Activated T-cell treated with anti-CD3 and anti-CD28 coated beads, Interleukin-2, amount 50 U/mL, for 48 hours (primary cell): ENCODE measurements at regions not wholly inside any gene's neighbourhood (a gene's known extent, or its start where the extent isn't known, plus 50 kb on each side); places are given as distances from the start of the nearest gene placed in this dataset.

Experiments
- DNase-seq, 2 experiments: peaks; one replicate each; pipeline ENCODE4 v3.0.0-alpha.2; 2020

DNA sequence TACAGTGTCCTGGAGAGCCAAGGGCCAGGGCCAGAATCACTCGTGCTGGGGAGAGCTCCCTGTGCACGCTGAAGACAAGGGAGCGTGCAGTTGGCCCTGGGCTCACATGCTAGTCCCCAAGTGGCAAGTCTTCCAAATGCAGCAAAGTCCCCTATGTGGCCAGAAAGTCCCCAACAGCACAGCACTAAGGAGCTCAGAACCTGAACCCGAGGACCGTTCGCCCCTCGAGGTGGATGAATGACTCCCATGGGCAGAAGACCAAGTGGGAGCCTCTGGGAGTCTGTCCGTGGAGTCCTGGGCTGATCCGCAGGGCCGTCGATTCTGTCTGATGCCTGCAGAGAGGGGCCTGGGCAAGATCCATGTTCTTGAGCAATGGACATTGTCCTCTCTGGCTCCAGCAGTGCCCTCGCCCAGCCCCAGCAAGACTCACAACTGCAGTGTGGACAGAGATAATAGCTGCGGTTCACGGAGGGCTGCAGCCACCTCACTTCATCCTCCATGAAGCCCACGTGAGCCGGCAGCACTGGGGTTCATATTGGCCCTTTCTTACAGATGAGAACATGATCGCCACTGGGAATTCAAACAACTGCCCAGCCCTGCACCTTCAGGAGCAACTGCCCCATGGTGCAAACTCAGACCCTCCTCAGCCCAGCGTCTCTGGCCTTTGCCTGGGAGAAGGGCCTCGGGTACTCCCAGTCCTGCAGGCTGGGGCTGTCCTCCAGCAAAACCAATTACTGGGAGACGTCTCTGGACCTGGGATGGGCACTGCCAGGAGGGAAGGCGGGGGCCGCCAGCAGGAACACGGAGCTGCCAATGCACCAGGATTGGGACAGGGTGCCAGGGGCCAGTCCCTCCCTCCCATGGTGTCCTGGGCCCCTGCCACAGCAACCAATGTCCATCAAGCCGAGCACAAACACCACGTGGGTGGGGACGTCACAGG lies 243.7 kb downstream of the NPHP4 start:
- no peak for DNase-seq

DNA sequence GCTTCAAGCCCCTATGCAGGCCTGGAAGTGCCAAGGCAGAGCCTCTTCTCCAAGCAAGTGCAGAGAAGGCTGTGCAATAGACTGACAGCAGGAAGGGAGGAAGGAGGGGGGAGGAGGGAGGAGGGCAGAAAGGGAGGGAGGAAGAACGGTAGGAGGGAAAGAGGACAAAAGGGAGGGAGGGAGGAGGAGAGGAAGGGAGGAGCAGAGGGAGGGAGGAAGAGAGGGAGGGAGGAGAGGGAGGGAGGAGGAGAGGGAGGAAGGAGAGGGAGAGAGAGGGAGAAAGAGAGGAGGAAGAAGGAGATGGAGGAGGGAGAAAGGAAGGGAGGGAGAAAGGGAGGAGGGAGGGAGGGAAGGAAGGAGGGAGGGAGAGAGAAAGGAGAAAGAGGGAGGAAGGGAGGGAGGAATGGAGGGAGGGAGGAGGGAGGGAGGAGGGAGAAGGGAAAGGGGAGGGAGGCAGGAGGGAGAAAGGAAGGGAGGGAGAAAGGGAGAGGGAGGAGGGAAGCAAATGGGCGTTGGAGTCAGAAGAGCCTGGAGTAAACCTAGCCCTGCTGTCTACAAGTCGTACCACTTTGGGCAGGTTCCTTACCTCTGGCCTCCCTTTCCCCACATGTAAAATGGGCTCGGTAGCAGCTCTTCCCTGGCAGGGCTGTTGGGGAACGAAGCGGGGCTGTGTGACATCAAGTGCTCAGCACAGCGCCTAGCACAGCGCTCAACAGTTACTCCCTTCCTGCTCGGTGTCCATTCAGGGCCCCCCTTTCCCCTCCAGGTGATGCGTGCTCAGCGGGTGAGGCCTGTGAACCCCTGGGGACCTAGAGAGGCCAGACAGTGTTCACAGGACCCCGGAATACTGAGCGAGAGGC lies 244.6 kb downstream of the NPHP4 start:
- DNase-seq: no peak

DNA sequence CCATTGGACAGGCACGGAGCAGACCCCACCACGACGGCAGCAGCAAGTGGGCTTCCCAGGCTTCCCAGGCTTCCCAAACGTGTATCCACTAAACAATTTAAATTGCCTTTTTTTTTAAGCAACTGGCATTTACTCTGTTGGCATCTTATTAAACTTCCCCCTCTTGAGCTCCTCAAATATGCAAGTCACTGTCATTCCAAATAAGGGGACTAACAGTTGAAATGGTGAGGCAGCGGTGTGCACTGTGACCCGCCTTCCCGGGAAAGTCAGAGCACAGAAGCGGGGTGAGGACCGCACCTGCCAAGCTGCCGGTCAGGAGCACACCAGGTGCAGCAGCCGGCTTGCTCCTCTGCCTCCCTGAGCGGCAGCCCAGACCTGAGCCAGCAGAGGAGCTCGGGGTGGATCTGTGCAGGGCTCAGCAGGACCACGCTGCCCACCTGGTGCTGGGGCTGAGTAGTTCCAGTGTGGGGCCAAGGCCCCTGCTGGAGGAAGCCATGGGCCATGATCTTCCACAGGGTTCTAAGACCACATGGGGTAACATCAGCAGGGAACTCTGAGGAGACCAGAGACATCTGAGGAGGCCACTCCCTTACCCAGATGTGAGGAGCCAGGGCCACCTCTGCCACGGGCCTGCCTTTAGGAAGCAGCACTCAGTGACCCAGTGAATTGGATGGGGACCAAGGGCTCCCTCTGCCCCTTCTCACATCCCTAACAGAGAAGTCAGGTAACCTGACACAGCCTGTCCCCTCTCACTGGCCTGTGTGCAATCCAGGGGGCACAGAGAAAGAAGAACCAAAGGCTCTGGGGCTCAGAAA lies 245.4 kb downstream of the NPHP4 start:
- DNase-seq: no peak

DNA sequence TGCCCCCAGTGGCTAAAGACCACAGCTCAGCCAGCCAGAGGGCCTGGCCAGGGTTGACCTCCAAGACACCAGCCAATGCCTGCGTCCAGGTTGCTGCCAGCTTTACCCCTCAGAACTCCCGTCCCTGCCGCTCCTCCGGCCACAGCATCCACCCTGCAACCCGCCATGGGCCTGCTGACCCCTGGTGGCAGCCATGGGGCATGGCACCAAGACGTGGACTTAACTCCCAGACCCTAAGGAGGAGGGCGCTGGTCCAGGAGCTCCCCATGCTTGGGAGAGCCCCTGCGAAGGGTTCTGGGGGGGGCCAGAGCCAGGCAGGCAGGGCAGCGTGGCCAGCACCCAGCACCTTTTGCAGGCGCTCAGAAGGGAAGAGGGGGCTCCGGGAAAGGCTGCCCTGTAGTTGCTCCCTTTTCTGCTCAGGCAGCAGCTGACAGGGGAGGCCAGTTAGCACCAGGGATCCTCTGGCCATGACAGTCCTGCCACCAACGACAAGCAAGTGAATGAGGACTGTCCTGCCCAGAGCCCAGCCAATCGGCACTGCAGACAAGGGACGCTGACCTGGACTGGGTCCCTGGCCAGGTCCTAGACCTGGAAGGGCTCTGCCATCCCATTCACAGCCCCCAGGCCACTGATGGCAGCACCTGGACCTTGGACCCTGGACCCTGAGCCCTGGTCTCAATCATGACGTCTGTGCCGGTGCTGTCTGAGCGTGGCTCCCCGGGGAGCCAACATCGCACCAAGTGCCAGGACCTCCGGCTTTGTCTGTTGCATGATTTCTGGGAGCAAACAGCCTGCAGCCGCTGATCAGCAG lies 246.2 kb downstream of the NPHP4 start:
- DNase-seq: peak; percentile 66 to 72

DNA sequence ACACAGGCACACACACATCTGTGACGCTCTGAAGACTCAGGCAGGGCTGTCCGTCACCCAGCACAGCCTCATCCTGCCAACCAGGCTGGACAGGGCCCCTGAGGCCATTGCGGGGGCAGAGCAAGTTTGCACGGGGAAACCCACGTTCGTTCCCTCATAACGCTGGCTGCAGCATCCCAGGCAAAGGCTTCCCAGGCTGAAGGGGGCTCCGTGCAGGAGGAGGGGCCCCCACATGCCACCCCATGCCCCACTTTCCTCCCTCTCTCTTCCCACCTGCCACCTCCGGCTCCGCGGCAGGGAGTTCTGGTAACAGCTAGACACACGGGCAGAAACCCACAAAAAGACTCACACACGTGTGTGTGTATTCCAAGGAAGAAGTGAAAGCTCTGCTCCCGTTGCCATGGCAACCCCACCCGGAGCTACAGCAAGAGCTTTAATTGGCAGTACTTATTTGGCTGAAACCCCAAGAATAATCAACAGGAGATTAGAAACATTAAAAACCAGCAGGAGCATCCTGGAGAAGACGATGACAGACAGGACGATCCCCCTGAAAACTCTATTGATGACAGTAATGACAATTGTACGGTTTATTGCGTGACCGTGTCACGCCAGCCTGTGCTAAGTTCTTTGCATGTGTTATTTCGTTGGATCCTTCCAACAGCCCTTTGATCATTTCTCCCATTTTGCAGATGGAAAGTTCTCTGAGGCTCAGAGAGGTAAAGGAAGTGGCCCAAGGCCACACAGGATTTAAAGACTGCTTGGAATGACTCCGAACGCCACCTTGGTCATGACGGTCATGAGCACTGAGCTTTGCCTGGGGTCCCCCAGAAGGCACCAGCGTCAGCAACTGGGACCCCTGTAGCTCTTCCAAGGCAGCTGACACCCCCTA lies 247.1 kb downstream of the NPHP4 start:
- no peak for DNase-seq

DNA sequence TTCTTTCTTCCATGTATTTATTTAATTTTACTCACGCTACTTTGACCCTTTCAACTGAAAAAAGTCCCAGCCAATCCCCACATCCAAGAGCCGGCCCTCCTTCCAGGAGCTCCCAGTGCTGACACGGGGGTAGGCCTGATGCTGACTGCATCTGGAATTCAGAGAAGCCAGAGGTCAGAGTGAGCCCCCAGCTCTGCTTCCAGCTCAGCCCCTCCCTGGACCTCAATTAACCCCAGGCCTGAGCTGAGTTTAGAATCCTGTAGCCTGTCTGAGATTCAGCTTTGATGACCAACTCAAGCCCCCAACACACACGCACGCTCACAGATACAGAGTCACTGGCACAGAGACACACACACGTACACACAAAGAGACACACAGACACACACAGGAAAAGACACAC lies 247.9 kb downstream of the NPHP4 start:
- DNase-seq: no peak

DNA sequence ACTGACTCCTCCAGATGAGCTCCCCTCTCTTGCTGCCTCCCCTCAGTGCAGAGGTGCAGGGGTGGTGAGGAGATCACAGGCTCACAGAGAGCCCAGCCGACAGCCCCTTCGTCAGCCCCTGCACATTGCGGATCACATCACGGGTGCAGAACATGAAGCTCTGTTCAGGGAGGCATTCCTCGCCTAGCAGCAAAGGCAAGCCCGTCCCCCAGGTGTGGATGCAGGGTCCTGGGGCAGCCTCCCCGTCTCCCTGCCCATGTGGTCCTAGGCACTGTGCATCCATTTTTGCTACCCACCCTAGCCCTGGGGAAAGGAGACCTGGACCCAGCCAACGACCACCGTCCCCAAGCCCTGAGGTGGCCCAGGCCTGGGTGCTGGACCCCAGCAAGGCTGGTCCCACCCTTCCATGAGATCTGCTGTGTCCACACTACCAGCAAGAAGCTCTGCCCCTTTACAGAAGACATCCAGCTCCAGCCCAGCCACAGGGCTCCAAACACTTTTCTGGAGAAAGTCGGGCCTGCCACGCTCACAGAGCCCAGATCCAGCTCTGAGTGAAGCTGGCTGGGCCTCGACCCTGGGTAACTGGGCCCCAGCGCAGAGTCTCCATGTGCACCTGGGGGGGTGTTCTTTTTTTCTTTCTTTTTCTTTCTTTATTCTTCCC lies 248.7 kb downstream of the NPHP4 start:
- DNase-seq: no peak

DNA sequence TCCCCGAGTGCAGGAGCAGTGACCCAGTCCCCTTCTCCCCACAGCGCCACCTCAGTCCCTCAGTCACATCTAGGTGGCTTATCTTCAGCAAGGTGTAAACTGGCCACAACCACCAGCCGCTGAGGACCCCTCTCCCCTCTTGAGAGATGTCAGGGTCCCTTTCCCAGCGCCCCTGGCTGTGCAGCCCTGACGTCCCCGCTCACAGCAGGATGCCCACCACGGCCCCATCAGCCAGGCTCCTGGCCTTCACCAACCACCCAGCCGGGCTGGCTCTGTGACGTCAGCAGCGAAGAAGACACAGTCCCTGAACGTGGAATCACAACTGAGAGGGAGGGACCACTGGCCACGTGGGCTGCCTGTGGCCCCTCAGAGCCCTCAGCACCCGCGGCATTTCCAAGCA lies 249.4 kb downstream of the NPHP4 start:
- DNase-seq: no peak

DNA sequence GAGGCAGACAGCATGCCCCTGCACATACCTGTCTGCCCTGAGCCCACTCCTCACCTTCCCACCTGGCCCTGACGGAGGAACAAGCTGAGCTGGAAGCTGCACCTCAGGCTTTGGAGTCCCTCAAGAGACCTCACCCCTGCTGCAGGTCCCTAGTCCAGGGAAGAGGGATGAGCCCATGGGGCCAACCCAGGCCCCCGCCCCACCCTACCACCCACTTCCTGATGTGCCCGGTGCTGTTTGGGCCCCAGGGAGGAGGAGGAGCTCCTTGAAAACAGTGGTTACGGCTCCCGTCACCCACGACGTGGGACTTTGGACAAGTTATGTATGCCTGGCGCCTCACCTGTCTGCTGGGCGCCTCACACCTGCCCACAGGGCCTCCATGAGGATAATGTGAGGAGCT lies 250.2 kb downstream of the NPHP4 start:
- no peak for DNase-seq

DNA sequence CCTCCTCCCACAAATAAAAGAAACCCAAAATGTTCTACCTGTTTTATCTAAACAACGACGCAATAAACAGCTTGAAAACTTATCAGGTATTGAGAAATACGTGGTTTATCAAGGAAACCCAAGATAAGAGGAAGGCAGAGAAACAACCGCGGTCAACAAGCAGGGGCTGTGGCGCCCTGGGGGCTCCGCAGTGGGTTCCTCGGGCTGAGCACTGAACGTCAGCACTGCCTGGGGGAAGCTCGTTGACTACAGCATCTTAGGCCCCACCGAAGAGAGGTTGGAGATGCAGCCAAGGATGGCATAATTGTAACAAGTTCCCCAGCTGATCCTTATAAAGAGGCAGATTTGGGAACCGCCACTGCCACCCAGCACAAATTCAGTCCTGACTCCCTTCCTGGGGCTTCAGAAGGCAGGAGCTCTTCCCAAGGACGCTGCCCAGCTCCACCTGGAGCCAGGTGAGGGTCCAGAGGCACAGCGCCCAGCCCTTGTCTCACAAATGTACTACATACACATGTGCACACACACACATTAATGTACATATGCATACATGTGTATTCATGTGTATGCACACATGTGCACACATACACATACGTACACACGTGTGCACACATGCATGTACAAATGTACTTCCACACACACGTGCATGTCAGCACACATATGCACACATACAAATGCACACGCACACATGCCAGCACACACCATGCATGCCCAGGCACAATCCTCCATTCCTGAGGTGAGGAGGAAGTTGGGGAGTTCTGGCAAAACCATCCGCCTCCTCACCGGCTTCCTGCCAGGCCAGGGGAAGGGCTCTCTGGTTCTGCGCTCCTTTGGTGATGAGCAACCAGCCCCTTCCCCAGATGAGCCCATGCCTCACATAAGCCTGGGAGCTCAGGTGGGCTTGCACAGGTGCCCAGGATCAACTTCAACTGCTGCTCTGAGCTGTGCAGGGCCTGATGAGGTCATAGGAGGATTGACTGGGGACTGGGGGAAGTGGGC lies 251.1 kb downstream of the NPHP4 start:
- DNase-seq: no peak

DNA sequence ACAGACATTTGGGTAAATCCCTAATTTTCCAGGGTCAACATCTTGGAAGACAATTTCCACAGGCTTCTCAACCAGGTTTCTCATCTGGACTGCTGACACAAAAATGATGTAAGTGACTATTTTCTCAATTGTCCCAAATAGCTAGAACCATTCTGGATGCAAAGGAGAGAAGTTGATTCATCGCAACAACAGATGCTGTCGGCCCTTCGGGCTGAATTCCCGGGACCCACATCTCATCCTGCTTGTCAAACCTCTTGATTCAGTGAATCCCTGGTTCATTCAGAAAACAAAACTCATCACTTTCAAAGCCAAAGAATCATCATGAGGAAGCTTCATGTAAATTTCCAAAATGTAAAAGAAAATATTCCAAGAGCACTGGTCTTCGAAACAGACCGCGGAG lies 251.8 kb downstream of the NPHP4 start:
- DNase-seq: no peak

DNA sequence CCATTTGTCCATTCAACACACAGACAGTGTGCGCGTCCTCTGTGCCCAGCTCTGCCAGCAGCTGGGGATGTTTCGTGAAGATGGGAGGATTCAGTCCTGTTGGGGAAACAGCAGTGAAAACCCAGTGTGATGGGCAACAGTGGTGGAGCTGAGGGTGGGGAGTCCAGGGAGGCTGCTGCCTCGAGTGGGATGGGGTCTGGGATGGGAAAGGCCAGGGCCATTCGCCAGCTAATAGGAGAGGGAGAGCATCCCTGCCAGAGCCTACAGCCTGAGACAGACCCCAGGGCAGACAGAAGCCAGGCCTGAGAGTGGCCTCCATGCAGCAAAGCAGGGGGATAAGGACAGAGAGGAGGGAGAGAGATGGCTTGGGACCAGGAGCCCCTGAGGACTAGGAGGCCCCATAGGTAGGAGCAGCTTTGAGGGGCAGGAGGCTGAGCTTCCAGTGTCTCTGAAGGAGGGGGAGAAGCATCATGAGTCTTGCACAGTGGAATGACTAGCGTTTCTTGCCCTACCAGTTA lies 252.6 kb downstream of the NPHP4 start:
- DNase-seq: no peak

DNA sequence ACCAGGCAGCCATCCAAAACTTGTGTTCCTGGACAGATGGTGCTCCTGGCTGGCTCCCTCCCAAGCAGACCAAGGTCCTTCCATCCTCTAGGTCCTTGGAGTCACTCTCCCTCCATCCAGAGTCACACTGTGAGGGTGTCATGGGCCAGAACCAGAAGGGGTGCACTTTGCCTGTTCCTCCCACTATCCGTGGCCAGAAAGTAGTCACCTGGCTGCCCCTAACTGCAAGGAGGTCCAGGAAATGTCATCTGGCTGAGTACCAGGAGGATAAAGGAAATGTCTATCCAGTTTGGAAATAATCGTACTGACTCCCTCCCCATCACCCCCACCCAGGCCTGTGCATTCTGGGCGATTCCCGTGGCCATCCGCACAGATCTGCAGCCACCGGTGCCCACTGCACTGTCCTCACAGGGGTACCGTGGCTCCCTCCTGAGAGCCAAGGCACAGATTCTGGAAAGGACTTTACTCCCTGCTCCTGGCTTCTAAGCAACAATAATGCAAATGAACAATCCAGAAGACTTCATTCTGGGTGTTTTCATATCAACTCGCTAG lies 253.2 kb downstream of the NPHP4 start:
- DNase-seq: no peak

DNA sequence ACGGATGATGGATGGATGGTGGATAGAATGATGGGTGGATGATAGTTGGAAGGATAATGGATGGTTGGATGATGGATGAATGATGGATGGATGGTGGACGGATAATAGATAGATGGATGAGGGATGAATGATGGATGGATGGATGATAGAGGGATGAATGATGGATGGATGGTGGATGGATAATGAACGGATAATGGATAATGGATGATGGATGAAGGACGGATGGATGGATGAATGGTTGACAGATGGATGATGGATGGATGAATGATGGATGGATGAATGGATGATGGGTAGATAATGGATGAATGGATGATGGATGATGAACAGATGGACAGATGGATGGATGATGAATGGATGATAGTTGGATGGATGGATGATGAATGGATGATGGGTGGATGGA lies 255.1 kb downstream of the NPHP4 start:
- DNase-seq: no peak

DNA sequence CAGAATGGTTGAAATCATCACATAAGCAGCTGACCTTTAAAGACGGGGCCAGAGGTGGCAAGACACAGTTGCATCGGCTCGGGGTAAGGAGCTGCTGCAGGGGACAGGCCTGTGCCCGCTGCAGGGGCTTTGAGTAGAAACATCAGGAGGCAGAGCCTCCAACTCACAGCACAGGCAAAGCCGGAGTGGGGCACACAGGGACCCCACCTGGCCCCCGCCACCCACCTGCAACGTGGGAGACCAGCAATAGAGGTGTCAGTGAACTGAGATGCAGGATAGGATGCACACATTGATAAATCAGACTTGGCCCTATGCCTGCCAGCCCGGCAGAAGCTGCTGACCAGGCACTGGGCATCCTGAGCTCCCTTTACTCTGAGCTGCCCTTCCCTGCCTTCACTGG lies 257.2 kb downstream of the NPHP4 start:
- no peak for DNase-seq

DNA sequence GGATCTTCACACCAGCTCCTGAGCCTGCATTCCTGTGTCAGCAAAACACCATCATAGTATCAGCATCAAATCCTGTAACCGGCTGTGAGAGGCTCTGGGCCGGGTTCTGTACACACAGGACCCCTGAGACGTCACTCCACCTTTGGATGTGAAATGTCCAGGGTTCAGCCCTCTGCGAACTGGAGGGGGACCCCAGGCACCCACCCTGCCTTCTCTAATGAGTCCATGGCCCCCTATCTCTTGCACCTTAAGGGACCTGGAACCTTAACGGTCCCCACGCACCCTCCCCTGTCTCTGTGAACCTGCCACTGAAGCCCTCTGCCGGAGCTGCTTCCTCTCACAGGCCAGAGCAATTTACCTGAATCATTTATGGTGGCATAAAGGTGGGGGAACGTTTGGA lies 257.8 kb downstream of the NPHP4 start:
- no peak for DNase-seq

DNA sequence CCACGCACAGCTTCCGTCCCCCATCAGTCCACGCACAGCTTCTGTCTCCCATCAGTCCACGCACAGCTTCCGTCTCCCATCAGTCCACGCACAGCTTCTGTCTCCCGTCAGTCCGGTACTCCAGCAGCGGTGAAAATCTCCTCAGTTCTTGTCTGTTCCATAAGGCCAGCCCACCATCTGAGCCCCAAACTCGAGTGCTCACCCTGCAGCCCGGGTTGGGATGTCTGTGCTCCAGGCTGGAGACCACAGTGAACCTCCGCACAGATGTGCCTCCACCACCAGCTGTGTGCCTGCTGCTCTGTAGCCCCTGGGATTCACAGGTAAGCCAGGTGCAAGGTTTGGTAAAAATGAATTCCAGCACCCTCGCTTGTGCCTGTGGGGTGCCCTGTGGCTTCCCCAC lies 258.6 kb downstream of the NPHP4 start:
- DNase-seq: no peak

DNA sequence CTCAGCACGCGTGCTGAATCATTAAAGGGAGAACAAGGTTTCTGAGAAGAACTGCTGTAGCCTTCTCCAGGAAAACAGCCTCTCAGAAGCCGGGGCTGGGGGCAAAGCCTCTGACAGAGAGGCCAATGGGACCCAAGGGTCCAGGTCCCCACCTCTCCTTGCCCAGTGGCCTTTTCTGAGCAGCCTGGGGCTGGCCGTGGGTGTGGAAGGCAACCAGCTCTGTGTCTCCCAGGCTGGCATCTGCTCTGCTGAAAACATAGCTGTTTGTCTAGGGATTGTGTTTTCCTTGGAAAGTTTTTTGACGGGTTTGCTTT lies 261.2 kb downstream of the NPHP4 start:
- DNase-seq: no peak
